Panc1 (cell line): ENCODE measurements at regions not wholly inside any gene's neighbourhood (a gene's known extent, or its start where the extent isn't known, plus 50 kb on each side); places are given as distances from the start of the nearest gene placed in this dataset.

Experiments
- POLR2AphosphoS5 ChIP-seq: IDR thresholded peaks from 2 replicates; pipeline ENCODE4 v1.6.1; 2012; ENCODE audit warnings: mild to moderate bottlenecking, low read depth, low read length, moderate library complexity
- TCF7L2 ChIP-seq: IDR thresholded peaks from 2 replicates; pipeline ENCODE4 v1.6.1; 2011; ENCODE audit warnings: mild to moderate bottlenecking, low read depth, low read length, inconsistent platforms

DNA sequence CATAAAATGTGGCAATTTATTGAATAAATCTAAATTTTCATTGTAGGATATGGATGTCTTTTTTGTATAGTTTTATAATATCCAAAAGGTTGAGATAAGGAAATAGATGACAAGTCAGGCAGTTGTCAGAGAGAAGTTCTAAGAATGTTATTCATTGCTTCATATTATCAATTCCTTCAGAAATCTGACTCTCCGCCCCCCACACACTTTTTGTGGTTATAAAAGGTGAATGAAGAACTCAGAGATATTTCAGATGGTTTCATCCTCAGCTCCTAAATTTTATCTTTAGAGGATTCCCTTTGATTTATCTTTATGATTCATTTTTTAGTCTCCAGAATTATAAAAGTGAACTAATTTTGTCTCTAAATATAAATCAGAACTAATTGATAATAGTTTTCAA lies 136.1 kb upstream of the NOX3 start:
- TF ChIP-seq POLR2AphosphoS5 (no peak), TCF7L2 (no peak)
